GM12892 (cell line): ENCODE measurements at regions not wholly inside any gene's neighbourhood (a gene's known extent, or its start where the extent isn't known, plus 50 kb on each side); places are given as distances from the start of the nearest gene placed in this dataset.

Experiments used
- POLR2A ChIP-seq: IDR thresholded peaks from 2 replicates; pipeline ENCODE4 v1.6.1; 2011; ENCODE audit warnings: low read depth, low read length, control low read depth
- POLR2AphosphoS5 ChIP-seq: IDR thresholded peaks from 2 replicates; pipeline ENCODE4 v1.6.1; 2011; ENCODE audit warnings: low read depth, low read length, control low read depth
- TAF1 ChIP-seq: IDR thresholded peaks from 2 replicates; pipeline ENCODE4 v1.6.1; 2011; ENCODE audit warnings: low read depth, mild to moderate bottlenecking, control low read depth, low read length, borderline replicate concordance

- TF ChIP-seq POLR2AphosphoS5 (no peak), TAF1 (no peak), POLR2A (no peak)
Observed at GRCh38 chr14:71734076-71734475, 198.2 kb upstream of the RGS6 start.
